Keratinocyte (primary cell): ENCODE measurements at regions not wholly inside any gene's neighbourhood (a gene's known extent, or its start where the extent isn't known, plus 50 kb on each side); places are given as distances from the start of the nearest gene placed in this dataset.

ENCODE experiments used
- DNase-seq: peaks from one replicate; pipeline ENCODE4 v3.0.0-alpha.2; 2011; ENCODE audit warnings: low read depth, missing footprints, low spot score
- FAIRE-seq: peaks from 2 replicates; lab custom pipeline; 2011; peaks lifted over from hg19 to GRCh38; lab: Jason Lieb, UNC
- H2AFZ ChIP-seq: 2 replicates; pipeline ENCODE4 v1.6.0; 2012; ENCODE audit warnings: low read length, control low read depth, inconsistent platforms; ENCODE audit not compliant: control insufficient read depth
- H3K27ac ChIP-seq: 2 replicates; pipeline ENCODE4 v1.5.1; 2011; ENCODE audit warnings: low read length; ENCODE audit not compliant: control insufficient read depth, insufficient read depth
- H3K27me3 ChIP-seq: 3 replicates; pipeline ENCODE4 v1.6.0; 2011; ENCODE audit warnings: low read length; ENCODE audit not compliant: control insufficient read depth, insufficient read depth; ENCODE audit errors: extremely low read depth
- H3K36me3 ChIP-seq, 2 experiments: 2 replicates in 1 of 2; 3 replicates in 1 of 2; pipeline ENCODE4 v1.5.1; 2011; ENCODE audit warnings: low read length in 2 of 2, mild to moderate bottlenecking in 1 of 2; ENCODE audit not compliant: control insufficient read depth in 2 of 2, insufficient read depth in 2 of 2; ENCODE audit errors: extremely low read depth in 1 of 2
- H3K4me1 ChIP-seq: 3 replicates; pipeline ENCODE4 v1.5.1; 2011; ENCODE audit warnings: low read length; ENCODE audit not compliant: control insufficient read depth, insufficient read depth; ENCODE audit errors: extremely low read depth
- H3K4me2 ChIP-seq: 3 replicates; pipeline ENCODE4 v1.6.0; 2011; ENCODE audit warnings: low read depth, low read length; ENCODE audit not compliant: control insufficient read depth, insufficient read depth; ENCODE audit errors: extremely low read depth
- H3K4me3 ChIP-seq, 3 experiments: fragments of 200-600 bp in 1 of 3; sonication (generic) in 1 of 3; 2 replicates in 2 of 3; 3 replicates in 1 of 3; pipeline ENCODE4 v1.5.1; 2011 to 2016; ENCODE audit warnings: low read length in 3 of 3, mild to moderate bottlenecking in 3 of 3, control low read depth in 2 of 3, inconsistent platforms in 1 of 3, low read depth in 1 of 3, mixed read lengths in 1 of 3, mixed run types in 1 of 3, moderate library complexity in 1 of 3; ENCODE audit not compliant: control insufficient read depth in 2 of 3, insufficient read depth in 2 of 3; ENCODE audit errors: extremely low read depth in 1 of 3
- H3K79me2 ChIP-seq: 2 replicates; pipeline ENCODE4 v1.6.0; 2012; ENCODE audit warnings: low read length; ENCODE audit not compliant: control insufficient read depth, insufficient read depth
- H3K9ac ChIP-seq: 3 replicates; pipeline ENCODE4 v1.6.0; 2011; ENCODE audit warnings: low read length; ENCODE audit not compliant: control insufficient read depth, insufficient read depth; ENCODE audit errors: extremely low read depth
- H3K9me1 ChIP-seq: 3 replicates; pipeline ENCODE4 v1.6.0; 2011; ENCODE audit warnings: low read length; ENCODE audit not compliant: control insufficient read depth, insufficient read depth; ENCODE audit errors: extremely low read depth
- H3K9me3 ChIP-seq: 2 replicates; pipeline ENCODE4 v1.5.1; 2012; ENCODE audit warnings: low read depth, low read length; ENCODE audit not compliant: control insufficient read depth
- H4K20me1 ChIP-seq: 3 replicates; pipeline ENCODE4 v1.6.0; 2011; ENCODE audit warnings: low read length; ENCODE audit not compliant: control insufficient read depth, insufficient read depth; ENCODE audit errors: extremely low read depth
- CTCF ChIP-seq, 3 experiments: IDR thresholded peaks in 1 of 3; conservative IDR thresholded peaks in 1 of 3; optimal IDR thresholded peaks in 1 of 3; 2 replicates in 2 of 3; 3 replicates in 1 of 3; pipeline versions ENCODE3 to v1.5.1; 2011; ENCODE audit warnings: low read length in 3 of 3, mild to moderate bottlenecking in 3 of 3, moderate library complexity in 2 of 3, control low read depth in 1 of 3, inconsistent platforms in 1 of 3; ENCODE audit not compliant: insufficient read depth in 2 of 3; ENCODE audit errors: extremely low read depth in 1 of 3
- EZH2 ChIP-seq: IDR thresholded peaks from one replicate; pipeline ENCODE4 v1.6.1; 2012; ENCODE audit warnings: inconsistent platforms, mild to moderate bottlenecking, low read length, moderate library complexity
- dilution Hi-C: fragments of 300-500 bp; cut with MboI; formaldehyde crosslinking; loops from one replicate; pipeline ENCODE4 v1.7.0; 2020; ENCODE audit warnings: low sequenced_read_pairs; ENCODE audit not compliant: extremely low pct_ligation_motif_present

GRCh38 chr2:168392797-168393196, 63.3 kb upstream of the CERS6 start:
- no peak overlapping the region for H3K9ac ChIP-seq
- DNase-seq (no peak), FAIRE-seq (no peak)
- no peak overlapping the region for H3K27ac ChIP-seq
- no peak overlapping the region for H2AFZ ChIP-seq
- no peaks in the 10 kb centered on the region for H3K9me1 ChIP-seq
- dilution Hi-C loops, result no loop called here
- no peaks in the 10 kb centered on the region for H3K27me3 ChIP-seq
- H4K20me1 ChIP-seq, result no peaks in the 10 kb centered on the region
- no peaks in the 10 kb centered on the region for H3K9me3 ChIP-seq
- TF ChIP-seq CTCF (optimal IDR thresholded peaks at IDR 0.05 in 1 of 3, IDR thresholded peaks at IDR 0.05 in 1 of 3, conservative IDR thresholded peaks at IDR 0.05 in 1 of 3; ENCODE audit: extremely low read depth in 1 of 3, insufficient read depth in 2 of 3, low read length in 3 of 3) (no peak), EZH2 (no peak)
- no peak overlapping the region for H3K4me2 ChIP-seq
- H3K36me3 ChIP-seq, result no peaks in the 10 kb centered on the region
- H3K4me3 ChIP-seq, result no peak overlapping the region
- peaks cover 22% of the 10 kb centered on the region for H3K4me1 ChIP-seq
- no peaks in the 10 kb centered on the region for H3K79me2 ChIP-seq

- dilution Hi-C loops, result no loop called here
Observed at GRCh38 chr2:168394262-168394661, 61.8 kb upstream of the CERS6 start.

More at GRCh38 chr2:168394262-168394661, 61.8 kb upstream of the CERS6 start:
- H3K9me3 ChIP-seq, result no peaks in the 10 kb centered on the region
- H3K9me1 ChIP-seq, result no peaks in the 10 kb centered on the region
- H4K20me1 ChIP-seq, result no peaks in the 10 kb centered on the region
- peaks cover 22% of the 10 kb centered on the region for H3K4me1 ChIP-seq
- no peaks in the 10 kb centered on the region for H3K79me2 ChIP-seq
- no peak for FAIRE-seq
- H2AFZ ChIP-seq, result no peak overlapping the region
- TF ChIP-seq CTCF (optimal IDR thresholded peaks at IDR 0.05 in 1 of 3, IDR thresholded peaks at IDR 0.05 in 1 of 3, conservative IDR thresholded peaks at IDR 0.05 in 1 of 3; ENCODE audit: extremely low read depth in 1 of 3, insufficient read depth in 2 of 3, low read length in 3 of 3), result no peak
- TF ChIP-seq EZH2, result no peak
- no peak overlapping the region for H3K4me3 ChIP-seq
- no peak for DNase-seq
- no peaks in the 10 kb centered on the region for H3K27me3 ChIP-seq
- H3K9ac ChIP-seq, result no peak overlapping the region
- H3K36me3 ChIP-seq, result no peaks in the 10 kb centered on the region
- H3K4me2 ChIP-seq, result no peak overlapping the region
- H3K27ac ChIP-seq, result no peak overlapping the region
